Heart left ventricle (tissue), 13 donors: ENCODE measurements at regions not wholly inside any gene's neighbourhood (a gene's known extent, or its start where the extent isn't known, plus 50 kb on each side); places are given as distances from the start of the nearest gene placed in this dataset.

Source experiments
- POLR2A ChIP-seq, 2 donors: fragments of 450-650 bp; IDR thresholded peaks; one replicate each; pipeline ENCODE4 v1.6.1; 2017; ENCODE audit warnings: antibody characterized with exemption in 2 of 2, mild to moderate bottlenecking in 2 of 2, moderate library complexity in 2 of 2
- TF ChIP-seq, protein P1 (sequence below), 12 donors: fragments of 200-600 bp; sonication (generic) in 4 of 12; IDR thresholded peaks; one replicate each; pipeline versions ENCODE4 v1.5.0 to v1.8.0; 2018 to 2022; ENCODE audit warnings: antibody characterized with exemption in 12 of 12, mild to moderate bottlenecking in 5 of 12
- donor health status: ischemic (EF 13 %, LVEDD 7.1; RV severe dilation, severe dysfunction).
- donor health status: DM: no; HTN: yes; CAD: no.
- donor health status: DM: no; HTN: no; CAD: no.
- donor health status: ischemic (EF 25% LVEDD 6.9; RV normal size, moderate dysfunction).
- donor health status: ischemic (EF 25% LVEDD 5.7; RV mildly dilated, moderate dysfunction).
- donor health status: ischemic (EF 35%, LVEDD 5.7; RV mildly dilated, moderate dysfunction).
- donor health status: nonischemic (EF 11% LVEDD 7.7; RV severe dilation, severe dysfunction).
- donor health status: DM: yes; HTN: yes; CAD: no.
- donor health status: PGD.
- donor health status: ischemic (EF 29% LVEDD 5.4; RV normal size, mild dysfunction).
- donor health status: nonischemic (EF 23%, LVEDD 6.1; RV moderate dilation, normal function).

DNA sequence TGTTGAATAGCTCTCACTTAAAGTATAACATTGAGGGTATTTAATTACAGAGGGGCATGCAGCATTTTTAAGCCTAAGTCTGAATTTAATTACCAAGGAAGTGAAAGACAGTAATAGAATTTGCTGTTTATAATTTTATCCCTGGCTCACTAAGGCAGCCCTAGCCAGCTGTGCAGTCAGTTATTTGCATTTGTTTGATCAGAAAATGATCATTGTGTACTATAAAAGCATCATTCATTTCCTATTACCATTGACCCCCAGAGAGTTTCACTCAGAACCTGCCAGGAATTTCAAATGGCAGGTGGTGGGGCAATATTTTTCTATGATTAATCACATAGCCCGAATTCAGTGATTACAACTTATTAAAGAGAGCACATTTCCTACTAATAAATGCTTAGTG lies 277.1 kb upstream of the KAZN start:
- no peak for TF ChIP-seq POLR2A (IDR thresholded peaks at IDR 0.05)
- TF ChIP-seq, protein P1, sequence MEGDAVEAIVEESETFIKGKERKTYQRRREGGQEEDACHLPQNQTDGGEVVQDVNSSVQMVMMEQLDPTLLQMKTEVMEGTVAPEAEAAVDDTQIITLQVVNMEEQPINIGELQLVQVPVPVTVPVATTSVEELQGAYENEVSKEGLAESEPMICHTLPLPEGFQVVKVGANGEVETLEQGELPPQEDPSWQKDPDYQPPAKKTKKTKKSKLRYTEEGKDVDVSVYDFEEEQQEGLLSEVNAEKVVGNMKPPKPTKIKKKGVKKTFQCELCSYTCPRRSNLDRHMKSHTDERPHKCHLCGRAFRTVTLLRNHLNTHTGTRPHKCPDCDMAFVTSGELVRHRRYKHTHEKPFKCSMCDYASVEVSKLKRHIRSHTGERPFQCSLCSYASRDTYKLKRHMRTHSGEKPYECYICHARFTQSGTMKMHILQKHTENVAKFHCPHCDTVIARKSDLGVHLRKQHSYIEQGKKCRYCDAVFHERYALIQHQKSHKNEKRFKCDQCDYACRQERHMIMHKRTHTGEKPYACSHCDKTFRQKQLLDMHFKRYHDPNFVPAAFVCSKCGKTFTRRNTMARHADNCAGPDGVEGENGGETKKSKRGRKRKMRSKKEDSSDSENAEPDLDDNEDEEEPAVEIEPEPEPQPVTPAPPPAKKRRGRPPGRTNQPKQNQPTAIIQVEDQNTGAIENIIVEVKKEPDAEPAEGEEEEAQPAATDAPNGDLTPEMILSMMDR (IDR thresholded peaks at IDR 0.05) = no peak
